ENCODE measurements at regions not wholly inside any gene's neighbourhood (a gene's known extent, or its start where the extent isn't known, plus 50 kb on each side); places are given as distances from the start of the nearest gene placed in this dataset.

- H4K20me1 ChIP-seq (ENCODE audit: control insufficient read depth, insufficient read depth, low read depth, low read length): no peaks in the 10 kb centered on the region
- H3K9me2 ChIP-seq (replicated peaks; ENCODE audit: control insufficient read depth, low read length): no peaks in the 10 kb centered on the region
- no peak overlapping the region for H3K4me3 ChIP-seq (ENCODE audit: low read length)
- no peak for TF ChIP-seq EZH2phosphoT487 (IDR thresholded peaks at IDR 0.05; ENCODE audit: borderline replicate concordance, low read length)
- TF ChIP-seq CTCF (IDR thresholded peaks at IDR 0.05; ENCODE audit: low read depth, low read length, poor library complexity, severe bottlenecking): no peak
- no peaks in the 10 kb centered on the region for H3K36me3 ChIP-seq (ENCODE audit: control insufficient read depth, low read length)
- H3K9me3 ChIP-seq (ENCODE audit: control insufficient read depth, insufficient read depth, low read length): no peaks in the 10 kb centered on the region
- no peaks in the 10 kb centered on the region for H3K79me2 ChIP-seq (ENCODE audit: control insufficient read depth, low read length)
- no peak overlapping the region for H3K4me2 ChIP-seq (ENCODE audit: low read length)
- H3K27ac ChIP-seq (ENCODE audit: low read depth, low read length): no peak overlapping the region
- H3K27me3 ChIP-seq (ENCODE audit: control insufficient read depth, low read length): no peaks in the 10 kb centered on the region
- H3F3A ChIP-seq (ENCODE audit: control insufficient read depth, insufficient read depth): no peaks in the 10 kb centered on the region
- H3K4me1 ChIP-seq (ENCODE audit: control insufficient read depth, low read length): no peaks in the 10 kb centered on the region
These were observed 303.7 kb upstream of the GNPDA2 start for GRCh38 chr4:45030059-45030458.

DNA sequence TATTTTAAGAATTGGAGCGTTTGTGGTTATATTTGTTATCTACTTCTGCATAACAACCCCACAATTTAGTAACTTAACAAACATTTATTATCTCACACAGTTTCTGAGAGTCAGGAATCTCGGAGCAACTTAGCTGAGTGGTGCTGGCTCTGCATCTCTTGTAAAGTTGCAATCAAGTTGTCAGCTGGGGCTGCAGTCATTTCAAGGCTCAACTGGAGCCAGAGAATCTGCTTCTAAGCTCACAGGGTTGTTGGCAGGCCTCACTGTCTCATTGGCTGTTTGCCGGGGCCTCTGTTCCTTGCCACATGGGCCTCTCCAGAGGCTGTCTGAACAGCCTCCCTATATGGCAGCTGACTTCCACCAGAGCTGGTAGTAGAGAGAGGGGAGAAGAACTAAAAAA lies 281.2 kb upstream of the GNPDA2 start:
- Histone ChIP-seq H3K4me2 (ENCODE audit: low read length) (no peak overlapping the region), H3K36me3 (ENCODE audit: control insufficient read depth, low read length) (no peaks in the 10 kb centered on the region), H3K4me1 (ENCODE audit: control insufficient read depth, low read length) (no peaks in the 10 kb centered on the region), H3K4me3 (ENCODE audit: low read length) (no peak overlapping the region), H4K20me1 (ENCODE audit: control insufficient read depth, insufficient read depth, low read depth, low read length) (no peaks in the 10 kb centered on the region), H3F3A (ENCODE audit: control insufficient read depth, insufficient read depth) (no peaks in the 10 kb centered on the region), H3K9me2 (replicated peaks; ENCODE audit: control insufficient read depth, low read length) (no peaks in the 10 kb centered on the region), H3K9me3 (ENCODE audit: control insufficient read depth, insufficient read depth, low read length) (no peaks in the 10 kb centered on the region), H3K79me2 (ENCODE audit: control insufficient read depth, low read length) (no peaks in the 10 kb centered on the region), H3K27me3 (ENCODE audit: control insufficient read depth, low read length) (no peaks in the 10 kb centered on the region), H3K27ac (ENCODE audit: low read depth, low read length) (no peak overlapping the region)
- no peak for TF ChIP-seq EZH2phosphoT487 (IDR thresholded peaks at IDR 0.05; ENCODE audit: borderline replicate concordance, low read length)

- Histone ChIP-seq H3K9me2 (replicated peaks; ENCODE audit: control insufficient read depth, low read length) (no peaks in the 10 kb centered on the region), H3F3A (ENCODE audit: control insufficient read depth, insufficient read depth) (no peaks in the 10 kb centered on the region), H3K9me3 (ENCODE audit: control insufficient read depth, insufficient read depth, low read length) (no peaks in the 10 kb centered on the region), H3K27ac (ENCODE audit: low read depth, low read length) (no peak overlapping the region), H3K4me2 (ENCODE audit: low read length) (no peak overlapping the region), H3K4me3 (ENCODE audit: low read length) (no peak overlapping the region), H3K27me3 (ENCODE audit: control insufficient read depth, low read length) (no peaks in the 10 kb centered on the region), H3K4me1 (ENCODE audit: control insufficient read depth, low read length) (no peaks in the 10 kb centered on the region), H3K36me3 (ENCODE audit: control insufficient read depth, low read length) (no peaks in the 10 kb centered on the region), H4K20me1 (ENCODE audit: control insufficient read depth, insufficient read depth, low read depth, low read length) (no peaks in the 10 kb centered on the region), H3K79me2 (ENCODE audit: control insufficient read depth, low read length) (no peaks in the 10 kb centered on the region)
- TF ChIP-seq CTCF (IDR thresholded peaks at IDR 0.05; ENCODE audit: low read depth, low read length, poor library complexity, severe bottlenecking) (no peak), EZH2phosphoT487 (IDR thresholded peaks at IDR 0.05; ENCODE audit: borderline replicate concordance, low read length) (no peak)
These were observed 279.7 kb upstream of the GNPDA2 start for GRCh38 chr4:45006078-45006477.

DNA sequence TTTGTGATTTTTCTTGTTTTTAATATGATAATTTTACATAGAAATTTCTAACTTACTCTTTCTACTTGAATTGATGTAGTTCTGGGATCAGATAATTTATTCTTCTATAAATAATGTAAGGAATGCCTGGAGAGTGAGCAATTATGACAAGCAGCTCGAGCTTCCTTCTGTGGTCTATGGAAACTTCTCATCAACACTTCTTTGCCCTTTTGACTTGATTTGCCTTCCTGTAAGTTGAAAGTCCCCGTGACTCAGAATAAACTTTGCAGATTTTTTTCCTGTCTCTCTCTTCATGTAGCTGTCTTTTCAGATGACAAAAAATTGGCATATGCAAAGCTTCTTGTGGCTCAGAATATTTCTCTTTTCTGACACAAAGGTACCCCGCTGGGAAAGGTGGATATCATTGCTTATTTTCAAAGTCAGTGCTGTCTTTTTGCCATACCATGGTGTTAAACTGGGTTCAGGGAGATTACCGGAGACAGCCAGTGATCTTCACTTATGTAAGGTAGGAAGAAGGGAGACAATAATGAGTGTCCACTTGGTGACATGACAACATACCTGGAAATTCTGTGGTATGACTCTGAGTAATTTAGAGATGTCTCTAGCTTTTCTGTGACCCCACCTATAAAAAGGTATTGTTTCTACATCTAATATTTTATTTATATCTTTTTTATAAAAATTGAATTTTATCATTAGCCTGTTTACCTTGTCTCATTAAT lies 278.6 kb upstream of the GNPDA2 start:
- Histone ChIP-seq H3K36me3 (ENCODE audit: control insufficient read depth, low read length) (no peaks in the 10 kb centered on the region), H3K4me1 (ENCODE audit: control insufficient read depth, low read length) (no peaks in the 10 kb centered on the region), H3K27me3 (ENCODE audit: control insufficient read depth, low read length) (no peaks in the 10 kb centered on the region), H3K9me3 (ENCODE audit: control insufficient read depth, insufficient read depth, low read length) (no peaks in the 10 kb centered on the region), H3K4me2 (ENCODE audit: low read length) (no peak overlapping the region), H4K20me1 (ENCODE audit: control insufficient read depth, insufficient read depth, low read depth, low read length) (no peaks in the 10 kb centered on the region), H3K27ac (ENCODE audit: low read depth, low read length) (no peak overlapping the region), H3F3A (ENCODE audit: control insufficient read depth, insufficient read depth) (no peaks in the 10 kb centered on the region), H3K4me3 (ENCODE audit: low read length) (no peak overlapping the region), H3K9me2 (replicated peaks; ENCODE audit: control insufficient read depth, low read length) (no peaks in the 10 kb centered on the region), H3K79me2 (ENCODE audit: control insufficient read depth, low read length) (no peaks in the 10 kb centered on the region)
- TF ChIP-seq CTCF (IDR thresholded peaks at IDR 0.05; ENCODE audit: low read depth, low read length, poor library complexity, severe bottlenecking) (no peak), EZH2phosphoT487 (IDR thresholded peaks at IDR 0.05; ENCODE audit: borderline replicate concordance, low read length) (no peak)

Data from DOHH2 (cell line).